GM19452 (cell line): ENCODE measurements at regions not wholly inside any gene's neighbourhood (a gene's known extent, or its start where the extent isn't known, plus 50 kb on each side); places are given as distances from the start of the nearest gene placed in this dataset.

Experiments
- ATAC-seq: cut with Tn5 transposase; IDR thresholded peaks from one replicate; pipeline ENCODE4 v1.9.1; 2021; ENCODE audit not compliant: unreplicated experiment

GRCh38 chr3:31444220-31445142 lies 88.2 kb upstream of the STT3B start:
- ATAC-seq: no peak

DNA sequence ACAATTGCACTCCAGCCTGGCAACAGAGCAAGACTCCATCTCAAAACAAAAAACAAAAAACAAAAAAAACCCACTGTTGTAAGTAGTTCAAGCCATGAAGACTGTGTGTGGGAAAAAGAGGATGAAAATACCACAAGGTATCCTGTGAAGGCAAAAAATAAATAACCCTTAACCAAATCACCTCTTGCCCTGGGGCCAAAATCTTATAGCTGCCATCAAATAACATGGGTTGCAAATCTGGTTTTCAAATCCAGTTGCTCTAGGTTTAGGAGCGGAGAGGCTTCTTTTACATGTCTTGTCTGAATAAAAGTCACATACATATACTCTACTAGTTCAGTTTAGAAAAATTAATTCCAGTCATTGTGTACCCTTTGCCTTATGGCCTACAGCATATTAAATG lies 87.0 kb upstream of the STT3B start:
- ATAC-seq: no peak

DNA sequence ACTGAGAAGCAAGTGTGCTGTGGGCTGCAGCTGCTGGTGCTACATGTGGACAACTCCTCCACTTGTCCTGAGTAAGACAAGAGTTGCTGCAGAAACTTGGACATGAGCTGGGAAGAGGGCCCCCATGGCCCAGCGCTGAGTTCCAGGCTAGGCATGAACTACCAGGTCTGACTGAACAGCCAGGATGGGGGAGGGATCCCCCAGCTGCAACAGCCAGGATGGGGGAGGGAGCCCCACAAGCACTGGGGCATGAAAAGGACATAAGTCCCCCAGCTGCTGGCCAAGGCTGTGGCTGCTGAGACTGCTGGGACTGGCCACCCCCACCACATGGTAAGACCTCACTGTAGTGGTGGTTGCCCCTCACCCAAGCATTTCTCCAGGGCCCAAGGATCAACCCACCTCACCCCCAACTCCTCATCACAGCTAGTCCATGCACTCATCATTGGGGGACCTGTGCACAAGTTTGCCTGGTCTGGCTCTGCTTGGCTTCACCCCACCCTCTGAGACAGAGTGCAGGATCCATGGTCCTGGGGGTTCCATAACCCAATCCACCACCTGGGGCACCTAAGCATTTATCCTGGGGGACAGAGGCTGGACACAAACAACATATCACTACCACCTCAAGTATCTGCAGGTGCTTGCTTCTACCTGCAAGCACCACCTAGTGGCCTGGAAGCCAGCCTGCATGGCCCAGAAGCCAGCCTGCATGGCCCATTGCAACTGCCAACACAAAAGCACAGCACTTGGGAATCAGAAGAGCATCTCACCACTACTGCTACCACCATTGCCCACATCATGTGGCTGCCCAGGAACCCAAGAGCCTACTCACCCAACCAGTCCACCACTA lies 84.5 kb upstream of the STT3B start:
- ATAC-seq: no peak

GRCh38 chr3:31448882-31449243 lies 83.9 kb upstream of the STT3B start:
- no peak for ATAC-seq

DNA sequence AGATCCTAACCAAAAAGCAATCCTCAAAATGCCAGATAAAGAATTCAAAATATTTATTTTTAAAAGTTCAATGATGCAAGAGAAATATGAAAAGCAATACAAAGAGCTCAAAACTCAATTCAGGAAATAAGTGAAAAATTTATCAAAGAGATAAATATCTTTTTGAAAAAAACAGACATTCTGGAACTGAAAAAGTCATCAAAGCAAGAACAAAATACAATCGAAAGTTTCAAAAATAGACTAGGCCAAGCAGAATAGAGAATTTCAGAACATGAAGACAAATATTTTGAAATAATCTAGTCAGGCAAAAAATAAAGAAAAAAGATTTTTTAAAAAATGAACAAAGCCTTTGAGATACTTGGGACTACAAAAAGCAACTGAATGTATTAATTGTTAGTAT lies 83.4 kb upstream of the STT3B start:
- ATAC-seq: no peak

DNA sequence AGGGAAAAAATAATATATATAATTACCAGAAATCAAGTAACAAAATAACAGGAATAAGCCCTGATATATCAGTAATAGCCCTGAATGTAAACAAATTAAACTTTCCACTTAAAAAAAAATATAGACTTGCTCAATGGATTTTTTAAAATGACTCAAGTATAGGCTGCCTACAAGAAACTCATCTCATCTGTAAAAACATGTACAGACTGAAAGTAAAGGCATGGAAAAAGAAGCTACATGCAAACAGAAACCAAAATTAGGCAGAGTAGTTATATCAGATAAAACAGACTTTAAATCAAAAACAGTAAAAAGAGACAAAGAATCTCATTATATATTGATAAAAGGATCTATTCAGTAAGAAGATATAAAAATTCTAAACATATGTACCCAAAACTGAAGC lies 82.4 kb upstream of the STT3B start:
- ATAC-seq: no peak

GRCh38 chr3:31452495-31453106 lies 80.1 kb upstream of the STT3B start:
- ATAC-seq: no peak

DNA sequence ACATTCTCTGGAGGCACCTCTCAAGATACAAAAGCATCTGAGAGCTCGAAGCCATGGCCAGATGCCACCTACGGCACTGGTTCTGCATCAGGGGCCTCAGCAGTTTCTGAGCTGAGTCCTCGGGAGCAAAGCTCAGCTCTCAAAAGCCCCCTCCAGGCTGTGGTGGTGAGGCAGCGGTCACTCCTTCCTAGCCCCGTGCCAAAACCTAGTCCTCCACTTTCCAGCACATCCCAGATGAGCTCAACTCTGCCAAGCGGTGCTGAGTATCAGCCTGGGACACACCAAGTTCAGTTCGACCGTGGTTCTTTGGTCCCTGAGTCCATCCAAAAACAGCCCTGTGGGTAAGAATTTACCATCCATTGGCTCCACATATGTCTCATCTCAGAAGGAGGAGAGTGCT lies 79.3 kb upstream of the STT3B start:
- no peak for ATAC-seq

- no peak for ATAC-seq
Measured at GRCh38 chr3:31455524-31455923, 77.2 kb upstream of the STT3B start.

GRCh38 chr3:31456373-31456772 lies 76.4 kb upstream of the STT3B start:
- ATAC-seq: no peak

GRCh38 chr3:31461426-31461825 lies 71.3 kb upstream of the STT3B start:
- ATAC-seq: no peak

GRCh38 chr3:31462050-31462569 lies 70.6 kb upstream of the STT3B start:
- peak; percentile 88 for ATAC-seq

- no peak for ATAC-seq
Measured at GRCh38 chr3:31465999-31466398, 66.7 kb upstream of the STT3B start.

- ATAC-seq: no peak
Measured at GRCh38 chr3:31466866-31467265, 65.9 kb upstream of the STT3B start.

DNA sequence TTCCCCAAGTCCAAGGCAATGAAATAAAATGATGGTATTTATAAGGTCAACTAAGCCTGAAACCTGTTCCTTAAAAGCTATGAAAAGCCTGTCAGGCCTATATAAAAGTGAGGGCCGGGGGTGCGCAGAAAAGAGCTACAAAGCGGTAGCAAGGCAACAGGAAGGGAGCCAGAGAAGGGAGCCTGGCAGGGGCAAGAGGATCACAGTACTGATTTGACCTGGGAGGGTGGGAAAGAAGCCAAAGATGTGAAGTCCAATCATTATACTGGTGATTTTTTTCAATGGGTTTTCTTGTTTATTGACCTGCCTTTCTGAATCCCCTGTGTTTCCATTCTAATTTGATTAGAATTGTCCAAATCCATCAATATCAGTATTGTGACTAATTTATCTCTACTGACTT lies 64.3 kb upstream of the STT3B start:
- no peak for ATAC-seq

GRCh38 chr3:31469385-31469784 lies 63.3 kb upstream of the STT3B start:
- no peak for ATAC-seq

- no peak for ATAC-seq
Measured at GRCh38 chr3:31472479-31473390, 60.0 kb upstream of the STT3B start.

GRCh38 chr3:31476209-31476608 lies 56.5 kb upstream of the STT3B start:
- no peak for ATAC-seq

- ATAC-seq: no peak
Measured at GRCh38 chr3:31479431-31479830, 53.3 kb upstream of the STT3B start.

GRCh38 chr3:31481697-31482096 lies 51.0 kb upstream of the STT3B start:
- no peak for ATAC-seq
